DOHH2 (cell line): ENCODE measurements at regions not wholly inside any gene's neighbourhood (a gene's known extent, or its start where the extent isn't known, plus 50 kb on each side); places are given as distances from the start of the nearest gene placed in this dataset.

Experiments used
- H3F3A ChIP-seq: fragments of 200-600 bp; sonication (generic), shearing (Covaris generic); 2 replicates; pipeline ENCODE4 v1.6.0; 2016; ENCODE audit warnings: antibody characterized with exemption, mild to moderate bottlenecking; ENCODE audit not compliant: control insufficient read depth, insufficient read depth
- H3K27ac ChIP-seq: fragments of 200-600 bp; sonication (generic); 2 replicates; pipeline ENCODE4 v1.5.1; 2014; ENCODE audit warnings: low read depth, mild to moderate bottlenecking, low read length, moderate library complexity
- H3K27me3 ChIP-seq: fragments of 200-600 bp; sonication (generic); 2 replicates; pipeline ENCODE4 v1.6.1; 2014; ENCODE audit warnings: mild to moderate bottlenecking, low read length, mixed read lengths; ENCODE audit not compliant: control insufficient read depth
- H3K36me3 ChIP-seq: fragments of 200-600 bp; sonication (generic); 2 replicates; pipeline ENCODE4 v1.6.1; 2014; ENCODE audit warnings: mild to moderate bottlenecking, low read length, moderate library complexity, mixed read lengths; ENCODE audit not compliant: control insufficient read depth
- H3K4me1 ChIP-seq: fragments of 200-600 bp; sonication (generic); 2 replicates; pipeline ENCODE4 v1.6.1; 2014; ENCODE audit warnings: mild to moderate bottlenecking, low read length, mixed read lengths; ENCODE audit not compliant: control insufficient read depth
- H3K4me2 ChIP-seq: fragments of 200-600 bp; sonication (generic); 2 replicates; pipeline ENCODE4 v1.6.0; 2014; ENCODE audit warnings: mild to moderate bottlenecking, low read length, moderate library complexity
- H3K4me3 ChIP-seq: fragments of 200-600 bp; sonication (generic); 2 replicates; pipeline ENCODE4 v1.5.1; 2014; ENCODE audit warnings: mild to moderate bottlenecking, low read length, mixed read lengths
- H3K79me2 ChIP-seq: fragments of 200-600 bp; sonication (generic); 2 replicates; pipeline ENCODE4 v1.6.1; 2014; ENCODE audit warnings: mild to moderate bottlenecking, low read length, mixed read lengths; ENCODE audit not compliant: control insufficient read depth
- H3K9me2 ChIP-seq: fragments of 200-600 bp; sonication (generic); replicated peaks from 2 replicates; pipeline ENCODE4 v1.6.1; 2014; ENCODE audit warnings: mild to moderate bottlenecking, low read length, mixed read lengths; ENCODE audit not compliant: control insufficient read depth
- H3K9me3 ChIP-seq: fragments of 200-600 bp; sonication (generic); 2 replicates; pipeline ENCODE4 v1.6.1; 2014; ENCODE audit warnings: antibody characterized with exemption, low read length, mixed read lengths; ENCODE audit not compliant: control insufficient read depth, insufficient read depth
- H4K20me1 ChIP-seq: fragments of 200-600 bp; sonication (generic); 2 replicates; pipeline ENCODE4 v1.6.0; 2014; ENCODE audit warnings: low read depth, mild to moderate bottlenecking, antibody characterized with exemption, low read length, moderate library complexity; ENCODE audit not compliant: control insufficient read depth, insufficient read depth
- CTCF ChIP-seq: fragments of 200-600 bp; sonication (generic); IDR thresholded peaks from one replicate; pipeline ENCODE4 v1.5.1; 2014; ENCODE audit warnings: antibody characterized with exemption, mild to moderate bottlenecking, low read depth, low read length; ENCODE audit not compliant: poor library complexity, severe bottlenecking
- EZH2phosphoT487 ChIP-seq: fragments of 200-600 bp; sonication (generic); IDR thresholded peaks from 2 replicates; pipeline ENCODE4 v1.6.1; 2017; ENCODE audit warnings: borderline replicate concordance, mild to moderate bottlenecking, antibody characterized with exemption, low read length, moderate library complexity, mixed read lengths

- TF ChIP-seq EZH2phosphoT487 (no peak), CTCF (no peak)
- Histone ChIP-seq H3K27ac (no peak overlapping the region), H3K4me3 (no peak overlapping the region), H3K36me3 (no peaks in the 10 kb centered on the region), H3K9me2 (no peaks in the 10 kb centered on the region), H3K27me3 (peaks cover 27% of the 10 kb centered on the region), H3K4me1 (no peaks in the 10 kb centered on the region), H3F3A (no peaks in the 10 kb centered on the region), H3K79me2 (no peaks in the 10 kb centered on the region), H3K9me3 (no peaks in the 10 kb centered on the region), H3K4me2 (no peak overlapping the region), H4K20me1 (no peaks in the 10 kb centered on the region)
Observed at GRCh38 chr6:43954311-43955131, 172.7 kb downstream of the MRPL14 start.

GRCh38 chr6:43953794-43954310 is 173.4 kb downstream of the MRPL14 start:
- Histone ChIP-seq H3K9me2 (no peaks in the 10 kb centered on the region), H4K20me1 (no peaks in the 10 kb centered on the region), H3K27me3 (peaks cover 22% of the 10 kb centered on the region), H3K9me3 (no peaks in the 10 kb centered on the region), H3K79me2 (no peaks in the 10 kb centered on the region), H3F3A (no peaks in the 10 kb centered on the region), H3K4me3 (no peak overlapping the region), H3K36me3 (no peaks in the 10 kb centered on the region), H3K27ac (no peak overlapping the region), H3K4me2 (no peak overlapping the region), H3K4me1 (no peaks in the 10 kb centered on the region)
- no peak for TF ChIP-seq EZH2phosphoT487
- TF ChIP-seq CTCF: no peak

- no peak overlapping the region for H3K27ac ChIP-seq
- peaks cover 21% of the 10 kb centered on the region for H3K27me3 ChIP-seq
- no peaks in the 10 kb centered on the region for H4K20me1 ChIP-seq
- H3K36me3 ChIP-seq: no peaks in the 10 kb centered on the region
- no peaks in the 10 kb centered on the region for H3K9me3 ChIP-seq
- H3K79me2 ChIP-seq: no peaks in the 10 kb centered on the region
- TF ChIP-seq EZH2phosphoT487: no peak
- TF ChIP-seq CTCF: no peak
- H3K4me2 ChIP-seq: no peak overlapping the region
- no peaks in the 10 kb centered on the region for H3K9me2 ChIP-seq
- no peaks in the 10 kb centered on the region for H3K4me1 ChIP-seq
- no peak overlapping the region for H3K4me3 ChIP-seq
- no peaks in the 10 kb centered on the region for H3F3A ChIP-seq
Observed at GRCh38 chr6:43953256-43953655, 174.0 kb downstream of the MRPL14 start.
